Muscle of leg (tissue), 3 donors: ENCODE measurements at regions not wholly inside any gene's neighbourhood (a gene's known extent, or its start where the extent isn't known, plus 50 kb on each side); places are given as distances from the start of the nearest gene placed in this dataset.

Source experiments
- DNase-seq: peaks from one replicate; pipeline ENCODE4 v3.0.0; 2013
- H3K27ac ChIP-seq: one replicate; pipeline ENCODE4 v1.5.1; 2013; ENCODE audit warnings: mild to moderate bottlenecking, low read length, control low read depth
- H3K27me3 ChIP-seq: one replicate; pipeline ENCODE4 v1.6.1; 2013; ENCODE audit warnings: low read length; ENCODE audit not compliant: control insufficient read depth, insufficient read depth
- H3K36me3 ChIP-seq: one replicate; pipeline ENCODE4 v1.6.1; 2013; ENCODE audit warnings: low read length; ENCODE audit not compliant: control insufficient read depth, insufficient read depth
- H3K4me1 ChIP-seq: one replicate; pipeline ENCODE4 v1.6.1; 2013; ENCODE audit warnings: low read length; ENCODE audit not compliant: control insufficient read depth, insufficient read depth
- H3K4me3 ChIP-seq: one replicate; pipeline ENCODE4 v1.5.1; 2013; ENCODE audit warnings: low read length, control low read depth
- H3K9me3 ChIP-seq: replicated peaks from 2 replicates; pipeline ENCODE4 v1.6.1; 2013; ENCODE audit warnings: low read depth, low read length; ENCODE audit not compliant: control insufficient read depth
- WGBS: methylation state at CpG from one replicate; pipeline ENCODE4 v1.1.5; 2013; ENCODE audit warnings: missing lambda C conversion rate; ENCODE audit not compliant: insufficient coverage; 5-methylcytosine and 5-hydroxymethylcytosine counted together

GRCh38 chr10:84838851-84839250, 510.5 kb downstream of the CCSER2 start:
- Histone ChIP-seq H3K27me3 (no peaks in the 10 kb centered on the region), H3K27ac (no peak overlapping the region), H3K9me3 (no peaks in the 10 kb centered on the region), H3K4me1 (no peaks in the 10 kb centered on the region), H3K4me3 (no peak overlapping the region), H3K36me3 (no peaks in the 10 kb centered on the region)
- no peak for DNase-seq
- WGBS, result 92% methylated on average over 3 of the region's 6 CpGs

GRCh38 chr10:84842593-84842992, 514.2 kb downstream of the CCSER2 start:
- no peak overlapping the region for H3K27ac ChIP-seq
- no peaks in the 10 kb centered on the region for H3K4me1 ChIP-seq
- H3K4me3 ChIP-seq, result no peak overlapping the region
- DNase-seq, result peak; percentile 3
- H3K36me3 ChIP-seq, result no peaks in the 10 kb centered on the region
- H3K9me3 ChIP-seq, result no peaks in the 10 kb centered on the region
- no peaks in the 10 kb centered on the region for H3K27me3 ChIP-seq

- peak; percentile 45 for DNase-seq
- H3K27me3 ChIP-seq, result no peaks in the 10 kb centered on the region
- H3K9me3 ChIP-seq, result no peaks in the 10 kb centered on the region
- no CpG with 5 or more reads among the region's 2 CpGs for WGBS
- H3K27ac ChIP-seq, result no peak overlapping the region
- no peaks in the 10 kb centered on the region for H3K4me1 ChIP-seq
- H3K36me3 ChIP-seq, result no peaks in the 10 kb centered on the region
- no peak overlapping the region for H3K4me3 ChIP-seq
Observed at GRCh38 chr10:84844461-84844860, 516.1 kb downstream of the CCSER2 start.

DNA sequence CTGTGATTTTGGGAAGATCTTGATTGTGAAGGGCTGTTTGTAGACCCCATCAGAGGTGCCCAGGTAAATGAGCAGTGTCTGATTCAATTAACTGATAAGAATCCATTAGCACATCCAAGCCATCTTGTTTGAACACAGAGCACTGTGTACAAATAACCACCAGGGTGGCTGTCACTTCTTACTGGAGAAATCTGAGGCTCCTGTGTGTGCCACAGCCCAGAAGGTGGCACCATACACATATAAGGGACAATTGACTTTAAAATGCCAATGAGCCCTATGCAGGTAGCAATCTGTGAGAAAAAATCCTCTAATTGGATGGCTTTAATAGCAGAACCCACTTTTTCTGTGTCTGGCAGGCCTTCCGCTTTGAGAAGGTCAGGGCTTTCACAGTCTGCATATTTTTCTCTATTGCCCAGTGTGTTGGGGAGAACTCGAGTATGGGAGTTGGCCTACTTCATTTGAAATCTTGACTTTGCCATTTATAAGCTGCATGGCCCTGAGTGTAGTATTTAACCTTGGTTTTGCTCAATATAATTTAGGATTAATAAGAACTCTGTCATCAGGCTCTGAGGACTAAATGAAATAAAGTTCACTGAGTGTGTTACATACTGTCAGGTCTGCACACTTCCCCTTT, 517.4 kb downstream of the CCSER2 start:
- WGBS, result no CpG with 5 or more reads among the region's 2 CpGs
- H3K4me1 ChIP-seq, result no peaks in the 10 kb centered on the region
- no peak overlapping the region for H3K27ac ChIP-seq
- H3K36me3 ChIP-seq, result no peaks in the 10 kb centered on the region
- no peak overlapping the region for H3K4me3 ChIP-seq
- peak; percentile 8 for DNase-seq
- no peaks in the 10 kb centered on the region for H3K9me3 ChIP-seq
- no peaks in the 10 kb centered on the region for H3K27me3 ChIP-seq

GRCh38 chr10:84846658-84847316, 518.4 kb downstream of the CCSER2 start:
- H3K9me3 ChIP-seq, result no peaks in the 10 kb centered on the region
- H3K4me1 ChIP-seq, result no peaks in the 10 kb centered on the region
- 73% methylated on average over 2 of the region's 4 CpGs for WGBS

DNA sequence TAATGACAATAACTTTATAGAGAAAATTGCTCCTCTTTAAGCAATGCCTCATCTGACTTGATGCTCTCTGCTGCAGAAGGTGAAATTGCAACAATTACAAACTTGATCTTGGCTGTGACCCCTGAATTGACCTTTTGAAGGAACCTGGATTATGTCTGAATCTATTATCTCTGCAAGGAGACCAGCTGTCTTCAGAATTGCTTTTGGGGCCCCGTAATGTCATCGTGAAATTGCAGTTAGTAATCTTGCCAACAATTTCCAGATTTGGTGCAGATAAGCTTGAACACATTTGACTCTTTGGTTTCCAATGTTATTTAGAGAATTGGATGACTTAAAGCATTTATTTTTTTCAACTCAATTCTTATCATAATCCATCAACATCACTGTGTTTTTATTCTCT, 520.6 kb downstream of the CCSER2 start:
- no peaks in the 10 kb centered on the region for H3K9me3 ChIP-seq
- no peak overlapping the region for H3K27ac ChIP-seq
- no peaks in the 10 kb centered on the region for H3K4me1 ChIP-seq
- no peak overlapping the region for H3K4me3 ChIP-seq
- DNase-seq, result no peak
- H3K36me3 ChIP-seq, result no peaks in the 10 kb centered on the region
- H3K27me3 ChIP-seq, result no peaks in the 10 kb centered on the region
- WGBS, result no CpG with 5 or more reads among the region's 2 CpGs

More at GRCh38 chr10:84846658-84847316, 518.4 kb downstream of the CCSER2 start:
- H3K27ac ChIP-seq, result no peak overlapping the region
- no peaks in the 10 kb centered on the region for H3K36me3 ChIP-seq
- no peak overlapping the region for H3K4me3 ChIP-seq
- no peaks in the 10 kb centered on the region for H3K27me3 ChIP-seq
- DNase-seq, result no peak

DNA sequence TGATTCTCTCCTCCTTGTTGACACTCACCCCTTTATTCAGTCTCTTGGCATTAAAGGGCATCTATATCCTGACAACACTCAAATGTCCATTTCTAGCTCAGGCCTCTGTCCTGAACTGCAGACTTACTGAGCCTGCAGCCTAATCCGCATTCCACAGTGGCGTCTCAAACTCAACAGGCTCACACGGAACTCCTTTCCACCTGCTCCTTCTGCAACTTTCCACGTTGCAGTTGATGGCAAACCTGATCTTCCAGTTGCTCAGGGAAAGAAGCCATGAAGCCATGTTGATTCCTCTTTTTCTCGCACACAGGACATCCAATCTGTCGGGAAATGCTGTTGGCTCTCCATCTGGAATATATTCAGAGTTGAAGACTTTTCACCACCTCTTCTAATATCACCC, 522.4 kb downstream of the CCSER2 start:
- H3K27me3 ChIP-seq, result no peaks in the 10 kb centered on the region
- no peaks in the 10 kb centered on the region for H3K36me3 ChIP-seq
- 61% methylated on average over 5 of the region's 6 CpGs for WGBS
- no peaks in the 10 kb centered on the region for H3K9me3 ChIP-seq
- DNase-seq, result no peak
- H3K4me1 ChIP-seq, result no peaks in the 10 kb centered on the region
- no peak overlapping the region for H3K4me3 ChIP-seq
- H3K27ac ChIP-seq, result no peak overlapping the region

- Histone ChIP-seq H3K36me3 (no peaks in the 10 kb centered on the region), H3K4me1 (no peaks in the 10 kb centered on the region), H3K9me3 (no peaks in the 10 kb centered on the region), H3K27ac (no peak overlapping the region), H3K27me3 (no peaks in the 10 kb centered on the region), H3K4me3 (no peak overlapping the region)
- DNase-seq, result no peak
- WGBS, result 17% methylated on average over 1 of the region's 3 CpGs
Observed at GRCh38 chr10:84854439-84854838, 526.0 kb downstream of the CCSER2 start.

DNA sequence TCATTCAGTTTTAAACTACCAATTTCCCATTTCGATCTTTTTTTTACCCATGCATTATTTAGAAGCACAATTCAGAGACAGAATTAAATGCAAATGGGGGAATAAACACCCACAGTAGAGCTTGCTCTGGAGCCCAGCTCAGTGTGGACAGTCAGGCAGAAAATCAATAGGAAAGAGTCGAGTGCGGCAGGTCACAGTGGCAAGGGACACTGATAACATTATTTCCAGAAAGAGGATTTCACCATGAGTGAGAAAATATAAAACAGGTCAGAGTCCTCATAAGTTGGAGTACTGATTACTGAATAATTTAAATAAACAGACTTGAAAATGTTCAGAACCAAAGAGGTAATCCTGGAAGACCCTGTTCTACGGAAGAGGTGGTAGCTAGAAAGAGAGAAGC, 532.5 kb downstream of the CCSER2 start:
- no peak overlapping the region for H3K27ac ChIP-seq
- no peaks in the 10 kb centered on the region for H3K9me3 ChIP-seq
- no peaks in the 10 kb centered on the region for H3K4me1 ChIP-seq
- no peak overlapping the region for H3K4me3 ChIP-seq
- no peaks in the 10 kb centered on the region for H3K36me3 ChIP-seq
- H3K27me3 ChIP-seq, result no peaks in the 10 kb centered on the region
- no peak for DNase-seq
- 83% methylated on average over 2 of the region's 4 CpGs for WGBS

GRCh38 chr10:84862551-84862950, 534.2 kb downstream of the CCSER2 start:
- Histone ChIP-seq H3K36me3 (no peaks in the 10 kb centered on the region), H3K27me3 (no peaks in the 10 kb centered on the region), H3K9me3 (no peaks in the 10 kb centered on the region), H3K27ac (no peak overlapping the region), H3K4me1 (no peaks in the 10 kb centered on the region), H3K4me3 (no peak overlapping the region)
- no peak for DNase-seq
- no CpG with 5 or more reads among the region's 1 CpG for WGBS

GRCh38 chr10:84863675-84864074, 535.3 kb downstream of the CCSER2 start:
- no peak for DNase-seq
- Histone ChIP-seq H3K27me3 (no peaks in the 10 kb centered on the region), H3K36me3 (no peaks in the 10 kb centered on the region), H3K4me1 (no peaks in the 10 kb centered on the region), H3K4me3 (no peak overlapping the region), H3K9me3 (no peaks in the 10 kb centered on the region), H3K27ac (no peak overlapping the region)
- WGBS, result no CpG with 5 or more reads among the region's 2 CpGs
